Activated B cell treated with CpG ODN at 0.5 μM for 24 hours (primary cell): ENCODE measurements at regions not wholly inside any gene's neighbourhood (a gene's known extent, or its start where the extent isn't known, plus 50 kb on each side); places are given as distances from the start of the nearest gene placed in this dataset.
"Not testable (repeated sequence)": the region's sequence is repeated elsewhere in the genome, so short reads cannot be mapped to it uniquely, and the experiment has no call there.

Experiments used
- ATAC-seq: fragments of 200-7000 bp; cut with Tn5 transposase; one replicate; pipeline ENCODE4 v1.10.0; 2021; ENCODE audit warnings: low read depth, mild to moderate bottlenecking, moderate library complexity
- CTCF ChIA-PET: fragments of 350-600 bp; sonication (Branson Sonifier 250); formaldehyde crosslinking; loops from one replicate; lab custom pipeline; 2021; ENCODE audit warnings: antibody characterized with exemption; lab: Charles Lee
- POLR2A ChIA-PET: fragments of 350-600 bp; sonication (Branson Sonifier 250); formaldehyde crosslinking; loops from one replicate; lab custom pipeline; 2021; ENCODE audit warnings: antibody characterized with exemption; lab: Charles Lee
- DNase-seq: peaks from one replicate; pipeline ENCODE4 v3.0.0; 2022
- H3K27ac Mint-ChIP-seq: one replicate; pipeline ENCODE4 v1.8.0; 2020; ENCODE audit warnings: mixed read lengths
- H3K27me3 Mint-ChIP-seq: one replicate; pipeline ENCODE4 v1.8.0; 2021; ENCODE audit warnings: mixed read lengths
- H3K36me3 Mint-ChIP-seq: one replicate; pipeline ENCODE4 v1.8.0; 2021; ENCODE audit warnings: low read depth, mixed read lengths
- H3K4me1 Mint-ChIP-seq: one replicate; pipeline ENCODE4 v1.8.0; 2021; ENCODE audit warnings: mixed read lengths
- H3K4me3 Mint-ChIP-seq: one replicate; pipeline ENCODE4 v1.8.0; 2020; ENCODE audit warnings: mild to moderate bottlenecking, mixed read lengths
- H3K9me3 Mint-ChIP-seq: one replicate; pipeline ENCODE4 v1.8.0; 2020; ENCODE audit warnings: mixed read lengths
- CTCF ChIP-seq: fragments of 200-600 bp; IDR thresholded peaks from one replicate; pipeline ENCODE4 v1.8.0; 2022; ENCODE audit warnings: antibody characterized with exemption, mild to moderate bottlenecking
- intact Hi-C: fragments of 100-400 bp; cut with micrococcal nuclease; formaldehyde crosslinking; loops from one replicate; pipeline ENCODE4 v1.15.1; 2024

- Mint-ChIP-seq H3K27ac (no peak overlapping the region), H3K4me1 (no peaks in the 10 kb centered on the region), H3K36me3 (no peaks in the 10 kb centered on the region), H3K4me3 (no peak overlapping the region), H3K27me3 (no peaks in the 10 kb centered on the region), H3K9me3 (peaks cover 8% of the 10 kb centered on the region)
- TF ChIP-seq CTCF: no peak
- no peak for ATAC-seq
- no peak for DNase-seq
- ChIA-PET POLR2A (no interaction called here), CTCF (no interaction called here)
- intact Hi-C loops: no loop called here
These were observed 691.8 kb downstream of the NXPH1 start for GRCh38 chr7:9125246-9125645.

- POLR2A ChIA-PET: no interaction called here
- Mint-ChIP-seq H3K27ac (no peak overlapping the region), H3K9me3 (peaks cover 9% of the 10 kb centered on the region), H3K36me3 (no peaks in the 10 kb centered on the region), H3K4me1 (no peaks in the 10 kb centered on the region), H3K27me3 (no peaks in the 10 kb centered on the region), H3K4me3 (no peak overlapping the region)
- CTCF ChIA-PET: no interaction called here
- no peak for DNase-seq
- TF ChIP-seq CTCF: no peak
- ATAC-seq: no peak
- intact Hi-C loops: no loop called here
These were observed 694.5 kb downstream of the NXPH1 start for GRCh38 chr7:9127901-9128300.

- H3K36me3 Mint-ChIP-seq: no peaks in the 10 kb centered on the region
These were observed 715.3 kb downstream of the NXPH1 start for GRCh38 chr7:9148687-9149086.

GRCh38 chr7:9149499-9150082 is 716.2 kb downstream of the NXPH1 start:
- peaks cover 2% of the 10 kb centered on the region for H3K9me3 Mint-ChIP-seq

More at GRCh38 chr7:9148687-9149086, 715.3 kb downstream of the NXPH1 start:
- intact Hi-C loops: no loop called here
- TF ChIP-seq CTCF: no peak
- Mint-ChIP-seq H3K9me3 (peaks cover 1% of the 10 kb centered on the region), H3K4me3 (no peak overlapping the region), H3K27me3 (no peaks in the 10 kb centered on the region), H3K27ac (no peak overlapping the region), H3K4me1 (no peaks in the 10 kb centered on the region)
- ATAC-seq: no peak
- no peak for DNase-seq
- ChIA-PET POLR2A (no interaction called here), CTCF (no interaction called here)

GRCh38 chr7:9163691-9164090 is 730.3 kb downstream of the NXPH1 start:
- POLR2A ChIA-PET, H3K36me3 Mint-ChIP-seq, intact Hi-C loops, H3K4me1 Mint-ChIP-seq, DNase-seq, H3K9me3 Mint-ChIP-seq, ATAC-seq, H3K27ac Mint-ChIP-seq, H3K4me3 Mint-ChIP-seq, CTCF ChIA-PET, H3K27me3 Mint-ChIP-seq: not testable (repeated sequence)

More at GRCh38 chr7:9149499-9150082, 716.2 kb downstream of the NXPH1 start:
- Mint-ChIP-seq H3K4me1 (no peaks in the 10 kb centered on the region), H3K4me3 (no peak overlapping the region), H3K36me3 (no peaks in the 10 kb centered on the region), H3K27ac (no peak overlapping the region), H3K27me3 (no peaks in the 10 kb centered on the region)
- intact Hi-C loops: no loop called here
- ChIA-PET CTCF (no interaction called here), POLR2A (no interaction called here)
- no peak for TF ChIP-seq CTCF
- ATAC-seq: no peak
- DNase-seq: no peak

GRCh38 chr7:9175871-9176270 is 742.5 kb downstream of the NXPH1 start:
- intact Hi-C loops: no loop called here
- Mint-ChIP-seq H3K27me3 (no peaks in the 10 kb centered on the region), H3K9me3 (peaks cover 8% of the 10 kb centered on the region), H3K4me3 (no peak overlapping the region), H3K27ac (no peak overlapping the region), H3K4me1 (no peaks in the 10 kb centered on the region), H3K36me3 (no peaks in the 10 kb centered on the region)
- POLR2A ChIA-PET: no interaction called here
- TF ChIP-seq CTCF: no peak
- DNase-seq (no peak), ATAC-seq (no peak)
- CTCF ChIA-PET: no interaction called here
